Right ventricle myocardium superior (tissue), 1 donor: ENCODE measurements at regions not wholly inside any gene's neighbourhood (a gene's known extent, or its start where the extent isn't known, plus 50 kb on each side); places are given as distances from the start of the nearest gene placed in this dataset.

Source experiments
- ATAC-seq: fragments of 200-7000 bp; cut with Tn5 transposase; one replicate; pipeline ENCODE4 v1.9.1; 2020; ENCODE audit warnings: mild to moderate bottlenecking; ENCODE audit not compliant: poor library complexity
- DNase-seq: peaks from one replicate; pipeline ENCODE4 v3.0.0-alpha.2; 2020
- intact Hi-C: fragments of 100-400 bp; cut with DNase I; formaldehyde crosslinking; loops from one replicate; pipeline ENCODE4 v1.11.2; 2022
- donor health status: DM: no; HTN: yes; CAD: no; lungs with severe emphysema.

- DNase-seq (no peak), ATAC-seq (no peak)
- intact Hi-C loops: no loop called here
Measured at GRCh38 chr2:76478266-76479035, 767.7 kb upstream of the GCFC2 start.

GRCh38 chr2:76472946-76473345 is 762.2 kb upstream of the GCFC2 start:
- DNase-seq: no peak
- ATAC-seq: no peak
- intact Hi-C loops: no loop called here

- ATAC-seq (no peak), DNase-seq (no peak)
- intact Hi-C loops: no loop called here
Measured at GRCh38 chr2:76469066-76469465, 758.4 kb upstream of the GCFC2 start.

GRCh38 chr2:76467326-76467725 is 756.6 kb upstream of the GCFC2 start:
- intact Hi-C loops: no loop called here
- ATAC-seq: no peak

GRCh38 chr2:76464310-76464709 is 753.6 kb upstream of the GCFC2 start:
- DNase-seq: no peak
- no peak for ATAC-seq
- intact Hi-C loops: no loop called here

More at GRCh38 chr2:76467326-76467725, 756.6 kb upstream of the GCFC2 start:
- no peak for DNase-seq

- ATAC-seq: no peak
- DNase-seq: no peak
- intact Hi-C loops: no loop called here
Measured at GRCh38 chr2:76461431-76461830, 750.7 kb upstream of the GCFC2 start.

- ATAC-seq (no peak), DNase-seq (no peak)
- intact Hi-C loops: no loop called here
Measured at GRCh38 chr2:76455910-76456309, 745.2 kb upstream of the GCFC2 start.

GRCh38 chr2:76450024-76450475 is 739.3 kb upstream of the GCFC2 start:
- DNase-seq (no peak), ATAC-seq (no peak)
- intact Hi-C loops: no loop called here

GRCh38 chr2:76448956-76449355 is 738.2 kb upstream of the GCFC2 start:
- intact Hi-C loops: no loop called here
- ATAC-seq (no peak), DNase-seq (no peak)

- DNase-seq (no peak), ATAC-seq (no peak)
- intact Hi-C loops: no loop called here
Measured at GRCh38 chr2:76447294-76447693, 736.6 kb upstream of the GCFC2 start.

GRCh38 chr2:76446872-76447271 is 736.2 kb upstream of the GCFC2 start:
- DNase-seq: no peak
- ATAC-seq: no peak
- intact Hi-C loops: no loop called here

GRCh38 chr2:76445880-76446279 is 735.2 kb upstream of the GCFC2 start:
- ATAC-seq (no peak), DNase-seq (no peak)
- intact Hi-C loops: no loop called here

- intact Hi-C loops: no loop called here
- DNase-seq (no peak), ATAC-seq (no peak)
Measured at GRCh38 chr2:76444732-76445131, 734.0 kb upstream of the GCFC2 start.

GRCh38 chr2:76437564-76437963 is 726.8 kb upstream of the GCFC2 start:
- intact Hi-C loops: no loop called here
- DNase-seq (no peak), ATAC-seq (no peak)

- intact Hi-C loops: no loop called here
- no peak for ATAC-seq
Measured at GRCh38 chr2:76429374-76429773, 718.7 kb upstream of the GCFC2 start.

GRCh38 chr2:76427452-76427851 is 716.7 kb upstream of the GCFC2 start:
- no peak for ATAC-seq
- no peak for DNase-seq
- intact Hi-C loops: no loop called here

More at GRCh38 chr2:76429374-76429773, 718.7 kb upstream of the GCFC2 start:
- DNase-seq: no peak

- no peak for ATAC-seq
- intact Hi-C loops: no loop called here
Measured at GRCh38 chr2:76415821-76416220, 705.1 kb upstream of the GCFC2 start.

GRCh38 chr2:76413436-76413835 is 702.7 kb upstream of the GCFC2 start:
- intact Hi-C loops: no loop called here
- DNase-seq (no peak), ATAC-seq (no peak)

More at GRCh38 chr2:76415821-76416220, 705.1 kb upstream of the GCFC2 start:
- no peak for DNase-seq

GRCh38 chr2:76406134-76406855 is 695.6 kb upstream of the GCFC2 start:
- ATAC-seq (no peak), DNase-seq (no peak)
- intact Hi-C loops: no loop called here

- DNase-seq: no peak
- intact Hi-C loops: no loop called here
- ATAC-seq: no peak
Measured at GRCh38 chr2:76393356-76393755, 682.6 kb upstream of the GCFC2 start.
